Thyroid gland (tissue), 4 donors: ENCODE measurements at regions not wholly inside any gene's neighbourhood (a gene's known extent, or its start where the extent isn't known, plus 50 kb on each side); places are given as distances from the start of the nearest gene placed in this dataset.
"Not testable (repeated sequence)": the region's sequence is repeated elsewhere in the genome, so short reads cannot be mapped to it uniquely, and the experiment has no call there.

Source experiments
- DNase-seq, 2 donors: peaks; one replicate each; pipeline ENCODE4 v3.0.0-alpha.2; 2019
- H3K27ac ChIP-seq, 3 donors: fragments of 200-600 bp; sonication (generic); 1 replicate in 2 of 3; 2 replicates in 1 of 3; pipeline ENCODE4 v1.5.1; 2016 to 2019; ENCODE audit warnings: mild to moderate bottlenecking in 1 of 3, moderate library complexity in 1 of 3
- H3K27me3 ChIP-seq: fragments of 200-600 bp; sonication (generic); one replicate; pipeline ENCODE4 v1.5.1; 2019
- H3K36me3 ChIP-seq, 2 donors: fragments of 200-600 bp; sonication (generic); one replicate each; pipeline ENCODE4 v1.5.1; 2016 to 2019
- H3K4me1 ChIP-seq, 2 donors: fragments of 200-600 bp; sonication (generic); one replicate each; pipeline ENCODE4 v1.5.1; 2017 to 2019
- H3K4me3 ChIP-seq, 3 donors: fragments of 200-600 bp; sonication (generic); replicated peaks in 1 of 3; 1 replicate in 2 of 3; 2 replicates in 1 of 3; pipeline ENCODE4 v1.5.1; 2016; ENCODE audit warnings: mild to moderate bottlenecking in 1 of 3
- H3K9me3 ChIP-seq: fragments of 200-600 bp; sonication (generic); one replicate; pipeline ENCODE4 v1.5.1; 2017
- POLR2A ChIP-seq, 2 donors: fragments of 450-650 bp; IDR thresholded peaks; one replicate each; pipeline ENCODE4 v1.6.1; 2017; ENCODE audit warnings: antibody characterized with exemption in 2 of 2, mild to moderate bottlenecking in 2 of 2, moderate library complexity in 1 of 2
- whole genome bisulfite sequencing, 2 donors: methylation state at CpG; one replicate each; pipeline ENCODE4 v1.1.5; 2017; 5-methylcytosine and 5-hydroxymethylcytosine counted together
- intact Hi-C: fragments of 100-400 bp; cut with DNase I; formaldehyde crosslinking; loops from one replicate; pipeline ENCODE4 v1.15.1; 2023
- TF ChIP-seq, protein P1 (sequence below), 6 experiments: fragments of 200-600 bp in 3 of 6; fragments of 450-650 bp in 3 of 6; sonication (generic) in 3 of 6; IDR thresholded peaks; one replicate each; pipeline ENCODE4 v1.5.1; 2016 to 2019; ENCODE audit warnings: antibody characterized with exemption in 6 of 6, mild to moderate bottlenecking in 2 of 6, inconsistent platforms in 1 of 6, moderate library complexity in 1 of 6

DNA sequence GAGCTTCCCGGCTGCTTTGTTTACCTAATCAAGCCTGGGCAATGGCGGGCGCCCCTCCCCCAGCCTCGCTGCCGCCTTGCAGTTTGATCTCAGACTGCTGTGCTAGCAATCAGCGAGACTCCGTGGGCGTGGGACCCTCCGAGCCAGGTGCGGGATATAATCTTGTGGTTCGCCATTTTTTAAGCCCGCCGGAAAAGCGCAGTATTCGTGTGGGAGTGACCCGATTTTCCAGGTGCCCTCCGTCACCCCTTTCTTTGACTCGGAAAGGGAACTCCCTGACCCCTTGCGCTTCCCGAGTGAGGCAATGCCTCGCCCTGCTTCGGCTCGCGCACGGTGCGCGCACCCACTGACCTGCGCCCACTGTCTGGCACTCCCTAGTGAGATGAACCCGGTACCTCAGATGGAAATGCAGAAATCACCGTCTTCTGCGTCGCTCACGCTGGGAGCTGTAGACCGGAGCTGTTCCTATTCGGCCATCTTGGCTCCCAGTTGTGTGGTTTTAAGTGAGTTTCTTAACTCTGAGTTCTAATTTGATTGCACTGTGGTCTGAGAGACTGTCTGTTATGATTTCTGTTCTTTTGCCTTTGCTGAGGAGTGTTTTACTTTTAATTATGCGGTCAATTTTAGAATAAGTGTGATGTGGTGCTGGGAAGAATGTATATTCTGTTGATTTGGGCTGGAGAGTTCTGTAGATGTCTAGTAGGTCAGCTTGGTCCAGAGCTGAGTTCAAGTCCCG lies 71.9 kb downstream of the ADCYAP1 start:
- H3K4me3 ChIP-seq, DNase-seq, H3K9me3 ChIP-seq, H3K36me3 ChIP-seq, intact Hi-C loops, H3K27me3 ChIP-seq, H3K27ac ChIP-seq, H3K4me1 ChIP-seq: not testable (repeated sequence)
- 78 to 86% methylated on average over 27 to 32 of the region's 37 CpGs for WGBS, 2 donors

- H3K9me3 ChIP-seq, H3K4me1 ChIP-seq, H3K27me3 ChIP-seq, H3K4me3 ChIP-seq, DNase-seq, H3K27ac ChIP-seq, intact Hi-C loops, H3K36me3 ChIP-seq: not testable (repeated sequence)
- 77 to 87% methylated on average over 1 of the region's 1 CpG for WGBS, 2 donors
Measured at GRCh38 chr18:977327-977726, 72.7 kb downstream of the ADCYAP1 start.

- H3K4me1 ChIP-seq, H3K4me3 ChIP-seq, H3K9me3 ChIP-seq, DNase-seq, H3K36me3 ChIP-seq, H3K27ac ChIP-seq, H3K27me3 ChIP-seq, intact Hi-C loops: not testable (repeated sequence)
- WGBS, 2 donors = 79 to 84% methylated on average over 3 of the region's 3 CpGs
Measured at GRCh38 chr18:977732-978131, 73.1 kb downstream of the ADCYAP1 start.

DNA sequence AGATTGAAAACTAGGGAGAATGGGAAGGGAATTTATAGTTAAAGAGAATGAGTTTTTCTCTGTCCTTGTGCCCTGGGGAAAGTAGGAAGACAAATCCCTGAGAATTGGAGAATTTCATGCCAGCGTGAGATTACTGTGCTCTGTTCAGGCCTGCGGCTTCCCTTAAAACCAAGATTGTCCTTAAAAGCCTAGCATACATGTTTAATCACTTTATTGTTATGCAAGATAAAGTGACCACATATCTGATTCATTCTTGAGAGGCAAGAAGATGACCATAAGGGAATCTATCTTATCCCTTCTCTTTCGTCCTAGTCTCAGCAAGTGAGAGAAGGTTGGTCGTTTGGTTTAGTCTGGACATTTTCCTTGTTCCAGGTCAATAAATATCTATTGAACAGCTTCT lies 75.9 kb downstream of the ADCYAP1 start:
- no peaks in the 10 kb centered on the region for H3K9me3 ChIP-seq
- 80 to 88% methylated on average over 4 of the region's 4 CpGs for WGBS, 2 donors
- DNase-seq = no peak
- no peaks in the 10 kb centered on the region for H3K4me1 ChIP-seq
- intact Hi-C loops = no loop called here
- no peak overlapping the region for H3K4me3 ChIP-seq
- H3K36me3 ChIP-seq = no peaks in the 10 kb centered on the region
- H3K27me3 ChIP-seq = no peaks in the 10 kb centered on the region
- H3K27ac ChIP-seq = no peak overlapping the region
- no peak for TF ChIP-seq POLR2A (IDR thresholded peaks at IDR 0.05)
- TF ChIP-seq, protein P1, sequence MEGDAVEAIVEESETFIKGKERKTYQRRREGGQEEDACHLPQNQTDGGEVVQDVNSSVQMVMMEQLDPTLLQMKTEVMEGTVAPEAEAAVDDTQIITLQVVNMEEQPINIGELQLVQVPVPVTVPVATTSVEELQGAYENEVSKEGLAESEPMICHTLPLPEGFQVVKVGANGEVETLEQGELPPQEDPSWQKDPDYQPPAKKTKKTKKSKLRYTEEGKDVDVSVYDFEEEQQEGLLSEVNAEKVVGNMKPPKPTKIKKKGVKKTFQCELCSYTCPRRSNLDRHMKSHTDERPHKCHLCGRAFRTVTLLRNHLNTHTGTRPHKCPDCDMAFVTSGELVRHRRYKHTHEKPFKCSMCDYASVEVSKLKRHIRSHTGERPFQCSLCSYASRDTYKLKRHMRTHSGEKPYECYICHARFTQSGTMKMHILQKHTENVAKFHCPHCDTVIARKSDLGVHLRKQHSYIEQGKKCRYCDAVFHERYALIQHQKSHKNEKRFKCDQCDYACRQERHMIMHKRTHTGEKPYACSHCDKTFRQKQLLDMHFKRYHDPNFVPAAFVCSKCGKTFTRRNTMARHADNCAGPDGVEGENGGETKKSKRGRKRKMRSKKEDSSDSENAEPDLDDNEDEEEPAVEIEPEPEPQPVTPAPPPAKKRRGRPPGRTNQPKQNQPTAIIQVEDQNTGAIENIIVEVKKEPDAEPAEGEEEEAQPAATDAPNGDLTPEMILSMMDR (IDR thresholded peaks at IDR 0.05) = no peak

DNA sequence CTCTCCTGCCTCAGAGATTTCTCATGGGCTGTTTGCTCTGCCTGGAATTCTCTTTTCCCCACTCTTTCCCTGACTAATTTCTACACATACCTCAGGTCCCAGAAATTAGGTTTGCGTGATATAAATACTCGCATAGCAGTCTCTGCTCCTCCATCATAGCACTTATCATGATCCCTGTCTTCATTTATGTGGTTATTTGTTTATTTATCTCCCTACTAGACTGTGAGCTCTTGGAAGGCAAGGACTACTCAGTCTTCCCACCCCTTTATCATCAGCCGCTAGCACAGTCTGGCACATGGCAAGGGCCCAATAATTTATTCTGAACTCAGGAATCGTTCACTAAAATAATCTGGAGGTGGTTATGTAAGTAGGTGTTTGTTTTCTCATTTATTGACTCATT lies 79.3 kb downstream of the ADCYAP1 start:
- Histone ChIP-seq H3K4me3 (no peak overlapping the region), H3K27ac (no peak overlapping the region), H3K36me3 (no peaks in the 10 kb centered on the region), H3K27me3 (no peaks in the 10 kb centered on the region), H3K9me3 (no peaks in the 10 kb centered on the region), H3K4me1 (no peaks in the 10 kb centered on the region)
- 80 to 91% methylated on average over 4 of the region's 4 CpGs for WGBS, 2 donors
- intact Hi-C loops = no loop called here
- no peak for DNase-seq
- TF ChIP-seq, protein P1 (IDR thresholded peaks at IDR 0.05) = no peak
- TF ChIP-seq POLR2A (IDR thresholded peaks at IDR 0.05) = no peak

GRCh38 chr18:985212-985661 lies 80.6 kb downstream of the ADCYAP1 start:
- no peaks in the 10 kb centered on the region for H3K4me1 ChIP-seq
- H3K9me3 ChIP-seq = no peaks in the 10 kb centered on the region
- TF ChIP-seq, protein P1 (IDR thresholded peaks at IDR 0.05) = no peak
- no peak for TF ChIP-seq POLR2A (IDR thresholded peaks at IDR 0.05)
- WGBS, 2 donors = 43 to 46% methylated on average over 6 of the region's 6 CpGs
- H3K27ac ChIP-seq = no peak overlapping the region
- intact Hi-C loops = no loop called here
- H3K4me3 ChIP-seq = no peak overlapping the region
- no peaks in the 10 kb centered on the region for H3K27me3 ChIP-seq
- no peak for DNase-seq
- H3K36me3 ChIP-seq = no peaks in the 10 kb centered on the region
